ENCODE measurements at regions not wholly inside any gene's neighbourhood (a gene's known extent, or its start where the extent isn't known, plus 50 kb on each side); places are given as distances from the start of the nearest gene placed in this dataset.

- TF ChIP-seq EZH2phosphoT487 (IDR thresholded peaks at IDR 0.05; ENCODE audit: borderline replicate concordance) (no peak), EZH2 (IDR thresholded peaks at IDR 0.05) (no peak)
These were observed 585.4 kb upstream of the ID2 start for GRCh38 chr2:8096484-8096883.
